Fibroblast of the conjunctiva (primary cell): ENCODE measurements at regions not wholly inside any gene's neighbourhood (a gene's known extent, or its start where the extent isn't known, plus 50 kb on each side); places are given as distances from the start of the nearest gene placed in this dataset.

Experiments
- DNase-seq: peaks from one replicate; pipeline ENCODE4 v3.0.0-alpha.2; 2010; ENCODE audit warnings: low read depth

DNA sequence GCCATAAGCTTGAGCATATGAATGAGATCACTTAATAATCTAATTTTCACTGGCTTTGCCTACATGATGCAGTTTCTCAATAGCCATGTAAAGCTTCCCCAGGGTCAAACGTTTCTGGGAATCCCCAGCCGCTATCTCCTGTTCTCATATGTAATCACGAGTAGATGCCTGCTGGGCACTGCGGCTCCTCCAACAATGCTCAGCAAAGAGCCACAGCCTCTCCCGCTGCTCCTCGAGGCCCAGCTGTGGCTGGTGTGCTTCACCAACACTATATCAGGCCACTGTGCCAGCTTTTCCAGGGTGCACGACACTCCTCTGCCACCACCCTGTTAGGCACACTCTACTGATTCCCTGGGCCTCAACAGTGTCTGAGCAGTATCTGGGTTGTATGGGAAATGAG, 78.3 kb upstream of the RASGEF1B start:
- DNase-seq = no peak

DNA sequence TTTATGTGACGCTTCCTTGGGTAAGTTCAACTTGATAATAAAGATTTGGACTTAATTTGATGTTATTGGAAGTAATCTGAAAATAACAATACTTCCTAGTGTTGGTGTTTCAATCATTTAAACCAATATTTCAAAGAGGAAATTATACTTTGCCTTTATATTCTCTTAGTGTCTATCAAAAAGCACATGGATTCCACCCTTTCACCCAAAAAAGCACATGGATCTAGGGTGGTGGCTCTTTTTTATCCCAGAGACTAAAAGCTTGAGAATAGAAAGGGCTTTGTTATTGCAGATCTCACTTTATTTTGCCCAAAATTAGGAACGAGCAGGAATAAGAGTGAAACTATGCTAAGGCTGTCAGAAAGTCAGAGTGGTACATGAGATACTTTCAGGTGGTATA, 75.1 kb upstream of the RASGEF1B start:
- DNase-seq = no peak

DNA sequence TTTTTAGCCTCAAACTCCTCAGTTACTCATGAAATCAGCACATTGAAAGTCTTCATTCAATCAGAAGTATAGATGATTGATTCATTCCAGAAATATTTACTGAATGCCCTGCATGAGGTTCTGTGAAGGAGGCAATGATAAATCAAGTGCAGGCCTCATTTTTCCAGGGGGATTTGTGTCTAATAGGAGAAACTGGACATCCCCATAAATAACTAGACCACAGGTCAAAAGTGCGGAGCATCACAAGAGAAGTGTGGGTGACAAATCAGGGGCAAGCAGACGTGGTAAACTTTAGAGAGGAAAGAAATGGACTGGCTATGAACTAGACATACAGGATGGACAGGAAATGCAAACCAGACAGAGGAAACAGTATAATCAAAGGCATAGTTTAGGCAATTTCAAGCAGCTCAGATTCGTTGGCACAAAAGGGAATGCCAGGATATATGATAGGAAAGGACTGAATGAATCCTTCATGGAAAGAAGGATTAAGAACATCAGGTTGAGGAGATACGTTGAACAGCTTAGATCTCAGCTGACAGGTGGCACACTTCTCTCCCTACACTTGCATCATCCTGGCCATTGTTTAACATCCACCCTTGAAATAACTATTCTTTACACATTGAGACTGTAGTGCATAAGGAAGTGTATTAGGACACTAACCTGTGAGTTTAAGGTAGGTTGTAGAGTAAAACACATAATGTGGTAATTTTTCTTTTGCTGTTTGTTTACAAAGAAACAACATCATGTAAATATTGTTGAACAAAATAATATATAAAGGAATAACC, 69.6 kb upstream of the RASGEF1B start:
- no peak for DNase-seq

DNA sequence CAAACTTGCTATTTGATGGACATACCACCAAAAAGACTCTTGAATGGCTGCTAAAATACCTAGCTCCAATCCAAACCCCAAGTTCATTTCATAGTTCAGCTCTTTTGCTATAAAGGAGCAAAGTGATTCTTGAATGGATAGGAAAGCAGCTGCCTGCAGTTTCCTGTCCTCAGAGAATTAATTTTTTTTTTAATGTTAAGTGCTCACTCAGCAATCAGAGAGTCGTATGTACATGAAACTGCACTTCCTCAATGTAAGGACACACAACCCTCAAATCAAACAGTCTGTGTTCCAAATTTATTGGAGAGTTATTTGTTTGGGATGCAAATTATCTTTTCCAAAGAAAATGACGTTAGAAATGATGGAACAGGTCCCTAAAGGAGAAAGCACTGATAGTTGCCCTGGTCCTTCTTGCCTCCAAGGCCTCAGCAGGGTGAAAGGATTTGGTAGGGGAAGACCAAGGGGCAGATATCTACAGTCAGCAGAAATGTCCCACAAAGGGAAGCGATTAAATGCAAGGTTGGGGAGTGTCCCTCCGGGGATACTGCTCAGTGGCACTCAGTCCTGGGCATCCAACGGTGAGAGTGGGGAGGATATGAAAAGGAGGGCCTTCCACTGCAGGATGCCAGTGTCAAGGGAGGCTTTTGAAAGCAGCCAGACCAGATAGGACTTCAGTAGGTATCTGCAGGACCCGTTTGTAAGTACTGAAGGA, 67.2 kb upstream of the RASGEF1B start:
- no peak for DNase-seq

DNA sequence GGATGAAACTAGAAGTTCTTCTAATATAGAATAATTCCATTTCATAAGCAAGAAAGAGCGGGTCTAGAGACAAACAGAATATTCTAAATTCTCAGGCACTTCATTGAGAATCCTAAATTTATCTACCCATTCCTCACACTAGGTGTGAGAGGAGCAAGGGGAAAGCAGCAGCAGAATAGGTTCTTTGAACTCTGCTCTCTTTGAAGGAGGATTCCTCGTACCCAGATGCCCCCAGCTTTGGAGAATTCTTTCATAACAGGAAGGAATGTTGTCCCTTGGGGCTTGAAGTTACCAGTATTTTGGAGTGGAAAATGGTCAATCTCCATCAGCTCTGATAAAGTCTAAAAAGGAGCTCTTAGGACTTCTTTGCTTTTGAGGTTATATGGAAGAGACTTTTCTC, 59.7 kb upstream of the RASGEF1B start:
- DNase-seq = no peak

DNA sequence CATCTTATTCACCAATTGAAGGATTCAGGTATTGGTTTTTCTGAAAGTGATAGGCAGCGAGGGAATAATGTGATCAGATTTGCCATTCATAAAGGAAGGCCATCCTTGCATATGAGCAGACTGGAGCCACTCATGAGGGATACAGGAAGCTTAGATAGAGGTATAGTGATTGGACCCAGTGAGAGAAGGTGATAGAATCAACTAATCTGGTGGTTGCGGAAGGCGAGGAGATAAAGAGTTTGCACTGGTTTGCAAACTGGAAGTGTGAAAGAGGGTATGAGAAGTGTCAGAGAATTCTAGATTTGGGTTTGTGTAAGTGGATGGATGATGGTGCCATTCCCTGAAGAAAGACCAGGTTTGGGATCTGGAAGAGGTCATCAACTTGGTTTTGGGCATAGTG, 57.3 kb upstream of the RASGEF1B start:
- no peak for DNase-seq

DNA sequence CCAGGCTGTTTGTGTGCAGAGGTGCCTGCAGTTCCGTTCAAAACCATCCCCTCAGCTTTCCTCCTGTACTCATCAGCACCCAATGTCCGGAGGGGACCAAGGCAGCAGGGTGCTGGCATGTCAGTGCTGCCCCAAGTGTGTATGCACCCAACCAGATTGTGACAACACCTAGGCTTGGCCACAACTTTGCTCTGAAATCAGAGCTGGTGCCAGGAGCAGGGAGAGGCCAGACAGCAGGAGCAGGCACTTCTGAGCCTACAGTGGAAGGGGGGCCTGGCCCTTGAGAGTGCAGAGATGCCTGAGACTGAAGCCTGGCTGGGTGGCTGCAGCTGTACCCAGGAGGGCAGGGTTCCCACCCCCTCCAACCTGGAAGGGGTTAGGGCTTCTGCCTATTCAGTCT, 56.5 kb upstream of the RASGEF1B start:
- no peak for DNase-seq

DNA sequence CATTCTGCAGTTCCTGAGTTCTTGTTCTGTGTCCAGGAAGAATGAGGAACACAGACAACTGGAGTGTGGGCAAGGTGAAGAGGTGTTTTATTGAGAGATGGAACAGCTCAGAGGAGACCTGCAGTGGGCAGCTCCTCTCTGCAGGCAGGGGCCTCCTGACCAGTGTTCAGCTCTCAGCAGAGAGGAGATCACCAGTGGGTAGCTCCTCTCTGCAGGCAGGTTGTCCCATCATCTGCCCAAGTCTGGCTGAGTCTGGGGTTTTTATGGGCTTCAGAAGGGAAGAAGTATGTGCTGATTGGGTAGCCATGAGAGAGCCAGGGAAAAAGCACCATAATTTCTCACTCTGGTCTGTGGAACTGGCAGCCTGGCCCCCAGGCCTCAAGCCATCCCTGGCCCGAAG, 56.0 kb upstream of the RASGEF1B start:
- DNase-seq = no peak

DNA sequence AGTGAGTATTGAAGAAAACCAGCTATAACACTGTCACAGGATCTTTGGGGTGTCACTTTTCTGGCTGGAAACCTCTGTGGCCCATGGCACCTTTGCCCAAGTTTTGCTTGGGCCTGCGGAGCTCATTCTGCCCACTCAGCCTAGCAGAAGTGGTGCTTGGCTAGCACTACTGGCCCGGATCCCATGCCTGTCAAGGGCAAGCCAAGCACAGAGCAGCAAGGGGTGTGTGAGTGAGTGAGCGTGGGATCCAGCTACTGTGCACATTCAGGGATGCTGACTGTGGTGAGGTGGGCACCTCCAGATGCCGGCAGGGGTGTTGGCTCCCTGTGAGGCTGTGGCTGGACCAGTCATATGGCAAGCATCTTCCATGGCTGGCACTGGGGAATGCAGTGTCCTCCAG, 55.4 kb upstream of the RASGEF1B start:
- DNase-seq = no peak

DNA sequence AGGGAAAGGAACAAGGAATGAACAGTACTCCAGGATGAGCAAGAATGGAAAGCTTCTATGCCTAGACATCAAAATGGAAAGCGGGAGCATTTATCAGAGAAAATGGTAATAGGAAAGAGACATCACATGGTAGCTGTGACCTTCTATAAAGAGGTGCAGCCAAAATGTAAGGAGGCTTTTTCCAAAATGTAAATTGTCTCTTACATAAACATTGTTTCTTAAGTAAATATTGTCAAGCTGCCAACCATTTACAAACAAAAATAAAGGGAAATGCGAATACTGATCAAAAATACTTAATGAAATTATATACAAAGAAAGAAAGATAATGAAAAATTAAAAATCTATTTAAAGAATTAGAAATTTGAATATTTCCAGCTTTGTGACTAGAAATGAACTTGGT, 55.0 kb upstream of the RASGEF1B start:
- DNase-seq = no peak

DNA sequence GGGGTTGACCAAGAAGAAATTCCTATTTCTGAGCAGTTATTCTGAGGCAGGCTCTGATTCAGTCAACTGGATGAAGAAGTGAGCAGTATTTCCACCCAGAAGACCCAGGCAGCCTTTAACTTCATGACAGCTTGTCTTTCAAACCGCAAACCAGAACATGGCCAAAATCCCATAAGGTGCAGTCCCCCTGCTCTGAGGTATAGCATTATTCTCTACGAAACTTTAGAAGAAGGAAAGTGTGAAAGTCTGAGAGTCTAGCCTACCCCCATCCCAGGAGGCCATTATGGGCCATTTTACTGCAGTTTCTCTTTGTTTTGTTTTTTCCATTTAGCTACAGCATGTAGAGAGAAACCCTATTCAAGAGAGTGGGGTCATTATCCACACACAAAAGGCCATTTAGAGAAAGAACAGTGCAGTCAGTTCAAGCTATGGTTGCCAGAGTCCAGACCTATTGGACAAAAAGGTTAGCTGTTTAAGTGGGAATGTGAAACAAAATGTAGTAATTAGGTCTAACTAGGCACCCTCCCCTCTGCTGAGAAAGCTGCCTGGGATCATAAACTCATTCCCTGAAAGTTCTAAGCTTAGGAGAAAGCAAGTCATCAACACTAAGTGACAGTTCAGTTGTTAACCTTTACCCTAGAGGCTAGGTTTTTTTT, 52.1 kb upstream of the RASGEF1B start:
- no peak for DNase-seq

DNA sequence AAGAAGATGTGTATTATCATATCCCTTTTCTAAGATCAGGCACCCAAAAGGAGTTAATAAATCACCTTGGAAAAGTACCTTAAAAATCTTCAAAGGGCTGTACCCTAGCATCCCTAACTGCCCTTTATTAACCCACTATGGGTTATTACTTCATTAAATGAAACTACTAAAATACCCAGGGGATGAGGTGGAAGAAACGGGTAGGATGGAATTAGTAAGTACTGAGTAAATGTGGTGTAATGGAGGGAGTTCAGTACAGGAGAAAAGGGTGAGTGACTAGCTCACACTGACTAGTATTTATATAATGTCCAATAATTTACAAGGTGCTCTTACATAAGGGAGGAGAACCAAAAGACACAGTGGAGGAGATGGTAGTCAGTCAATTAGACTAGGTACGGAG, 51.0 kb upstream of the RASGEF1B start:
- DNase-seq = no peak

DNA sequence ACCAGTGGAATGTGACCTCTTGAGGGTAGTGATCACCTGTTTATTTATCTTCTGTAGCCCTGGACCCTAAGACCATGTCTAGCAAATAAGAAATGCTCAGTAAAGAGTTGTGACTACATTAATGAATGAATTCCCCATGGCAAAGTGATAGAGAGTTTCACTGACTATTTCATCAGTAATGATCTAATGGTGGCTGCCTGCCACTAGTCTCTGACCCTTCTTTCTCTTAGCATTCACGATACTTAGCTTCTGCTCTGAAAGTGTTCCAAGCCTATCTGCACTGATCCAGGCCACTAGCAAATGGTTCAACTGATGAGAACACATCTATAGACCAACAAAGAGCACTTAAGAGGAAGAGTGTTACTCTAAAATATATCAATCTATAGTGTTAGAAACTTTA, 50.0 kb upstream of the RASGEF1B start:
- DNase-seq = no peak
